ENCODE measurements at regions not wholly inside any gene's neighbourhood (a gene's known extent, or its start where the extent isn't known, plus 50 kb on each side); places are given as distances from the start of the nearest gene placed in this dataset.

DNA sequence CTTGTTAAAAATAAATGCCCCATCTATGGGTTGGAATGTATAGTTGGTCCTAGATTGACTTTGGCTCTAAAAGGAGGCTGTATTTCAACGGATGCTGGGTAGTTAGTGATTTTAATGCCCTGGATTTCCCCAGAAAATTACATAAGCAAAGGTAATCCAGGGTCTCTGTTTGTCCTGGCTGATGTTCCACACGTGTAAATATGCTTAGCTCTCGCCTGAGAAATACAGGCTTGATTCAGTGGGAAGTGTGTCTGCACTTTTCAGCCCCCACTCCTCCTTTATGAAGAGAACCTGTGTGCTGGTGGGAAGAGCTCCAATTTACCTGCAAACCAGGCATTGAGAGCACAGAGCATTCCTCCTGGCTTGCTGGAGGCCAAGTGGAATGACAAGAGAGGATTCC is 294.6 kb upstream of the CLINT1 start:
- no peak for TF ChIP-seq POLR2A (IDR thresholded peaks at IDR 0.05; ENCODE audit: low read depth)
- TF ChIP-seq, protein P1, sequence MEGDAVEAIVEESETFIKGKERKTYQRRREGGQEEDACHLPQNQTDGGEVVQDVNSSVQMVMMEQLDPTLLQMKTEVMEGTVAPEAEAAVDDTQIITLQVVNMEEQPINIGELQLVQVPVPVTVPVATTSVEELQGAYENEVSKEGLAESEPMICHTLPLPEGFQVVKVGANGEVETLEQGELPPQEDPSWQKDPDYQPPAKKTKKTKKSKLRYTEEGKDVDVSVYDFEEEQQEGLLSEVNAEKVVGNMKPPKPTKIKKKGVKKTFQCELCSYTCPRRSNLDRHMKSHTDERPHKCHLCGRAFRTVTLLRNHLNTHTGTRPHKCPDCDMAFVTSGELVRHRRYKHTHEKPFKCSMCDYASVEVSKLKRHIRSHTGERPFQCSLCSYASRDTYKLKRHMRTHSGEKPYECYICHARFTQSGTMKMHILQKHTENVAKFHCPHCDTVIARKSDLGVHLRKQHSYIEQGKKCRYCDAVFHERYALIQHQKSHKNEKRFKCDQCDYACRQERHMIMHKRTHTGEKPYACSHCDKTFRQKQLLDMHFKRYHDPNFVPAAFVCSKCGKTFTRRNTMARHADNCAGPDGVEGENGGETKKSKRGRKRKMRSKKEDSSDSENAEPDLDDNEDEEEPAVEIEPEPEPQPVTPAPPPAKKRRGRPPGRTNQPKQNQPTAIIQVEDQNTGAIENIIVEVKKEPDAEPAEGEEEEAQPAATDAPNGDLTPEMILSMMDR (IDR thresholded peaks at IDR 0.05) = no peak

Data from esophagus muscularis mucosa (tissue), 3 donors.